Anterior cingulate cortex (tissue), 58 donors: ENCODE measurements at regions not wholly inside any gene's neighbourhood (a gene's known extent, or its start where the extent isn't known, plus 50 kb on each side); places are given as distances from the start of the nearest gene placed in this dataset.

ENCODE experiments used
- DNase-seq, 58 donors: peaks; one replicate each; lab custom pipeline; 2025; lab: John Stamatoyannopoulos, UW

GRCh38 chr15:101590785-101591184, 61.4 kb downstream of the TM2D3 start:
- no peak for DNase-seq

- DNase-seq, result no peak
These were observed 68.9 kb downstream of the TM2D3 start for GRCh38 chr15:101583284-101583683.

- DNase-seq, result no peak
These were observed 71.8 kb downstream of the TM2D3 start for GRCh38 chr15:101580431-101580830.

- DNase-seq, result no peak
These were observed 72.5 kb downstream of the TM2D3 start for GRCh38 chr15:101579631-101580163.

GRCh38 chr15:101578443-101578894, 73.7 kb downstream of the TM2D3 start:
- peak in 28 of 58 donors; percentile 7 to 59 (median 29) for DNase-seq

- no peak for DNase-seq
These were observed 78.2 kb downstream of the TM2D3 start for GRCh38 chr15:101573951-101574350.

GRCh38 chr15:101570241-101570640, 80.7 kb upstream of the PCSK6 start:
- DNase-seq, result no peak

GRCh38 chr15:101568821-101569555, 79.5 kb upstream of the PCSK6 start:
- no peak for DNase-seq

GRCh38 chr15:101568309-101568708, 78.8 kb upstream of the PCSK6 start:
- DNase-seq, result no peak

GRCh38 chr15:101566748-101567488, 77.4 kb upstream of the PCSK6 start:
- no peak for DNase-seq

- DNase-seq, result no peak
These were observed 75.9 kb upstream of the PCSK6 start for GRCh38 chr15:101565377-101565776.

- no peak for DNase-seq
These were observed 73.8 kb upstream of the PCSK6 start for GRCh38 chr15:101563176-101563796.

GRCh38 chr15:101562428-101563059, 73.0 kb upstream of the PCSK6 start:
- DNase-seq, result no peak

- no peak for DNase-seq
These were observed 72.0 kb upstream of the PCSK6 start for GRCh38 chr15:101561584-101561906.

- no peak for DNase-seq
These were observed 71.4 kb upstream of the PCSK6 start for GRCh38 chr15:101560722-101561583.

- no peak for DNase-seq
These were observed 70.4 kb upstream of the PCSK6 start for GRCh38 chr15:101559952-101560351.

- no peak for DNase-seq
These were observed 68.9 kb upstream of the PCSK6 start for GRCh38 chr15:101558221-101558941.

GRCh38 chr15:101556273-101556672, 66.8 kb upstream of the PCSK6 start:
- DNase-seq, result no peak
